ENCODE measurements at regions not wholly inside any gene's neighbourhood (a gene's known extent, or its start where the extent isn't known, plus 50 kb on each side); places are given as distances from the start of the nearest gene placed in this dataset.

DNA sequence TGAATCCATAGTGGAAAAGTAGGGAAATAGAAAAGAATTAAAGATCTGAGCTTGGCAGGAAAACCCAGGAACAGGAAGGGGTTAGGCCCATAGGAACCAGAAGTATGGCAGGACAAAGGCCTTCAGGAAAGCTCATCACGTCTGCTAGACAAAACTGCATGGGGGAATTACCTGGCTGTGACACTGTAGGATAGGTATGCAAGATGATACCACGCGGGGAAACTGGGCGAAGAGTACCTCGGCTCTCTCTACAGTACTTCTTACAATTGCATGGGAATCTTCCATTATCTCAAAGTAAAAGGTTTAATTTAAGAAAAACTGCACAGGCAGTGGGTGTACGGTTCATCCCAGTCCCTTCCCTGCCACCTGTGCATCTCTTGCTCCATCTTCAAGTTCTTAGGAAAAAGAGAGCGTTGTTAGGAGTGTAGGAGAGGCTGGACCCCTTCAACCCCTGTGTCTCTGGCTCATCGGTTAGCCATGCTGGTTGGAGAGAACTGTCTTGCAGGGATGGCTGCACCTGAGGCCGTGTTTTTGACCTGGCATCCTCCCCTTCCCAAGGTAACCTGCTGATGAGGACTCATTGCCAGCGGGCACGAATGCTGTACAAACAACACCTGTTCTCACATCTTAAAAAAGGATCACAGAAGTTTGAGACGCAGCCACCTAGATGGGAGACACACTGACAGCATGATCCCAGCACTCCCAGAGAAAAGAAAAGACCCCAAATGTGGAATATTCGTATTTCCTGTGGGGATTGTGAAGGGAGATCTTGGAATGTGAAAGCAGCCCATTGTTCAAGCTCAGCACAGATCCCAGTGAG, 120.5 kb upstream of the COPS8 start:
- TF ChIP-seq POLR2A (IDR thresholded peaks at IDR 0.05) (no peak), CTCF (IDR thresholded peaks at IDR 0.05) (no peak)

Data from ovary (tissue), 3 donors.